ENCODE measurements at regions not wholly inside any gene's neighbourhood (a gene's known extent, or its start where the extent isn't known, plus 50 kb on each side); places are given as distances from the start of the nearest gene placed in this dataset.

- POLR2A ChIA-PET, result no interaction called here
These were observed 75.0 kb upstream of the SHANK2 start for GRCh38 chr11:71327156-71328085.

More at GRCh38 chr11:71327156-71328085, 75.0 kb upstream of the SHANK2 start:
- no peak overlapping the region for H2AFZ ChIP-seq (ENCODE audit: insufficient read depth, low read depth, low read length, poor library complexity, severe bottlenecking)
- H3K9ac ChIP-seq (ENCODE audit: low read length), result no peak overlapping the region
- no peak overlapping the region for H3K4me2 ChIP-seq (replicated peaks; ENCODE audit: low read depth, low read length, poor library complexity, severe bottlenecking)
- CTCF ChIA-PET, result no interaction called here
- TF ChIP-seq CTCF (IDR thresholded peaks at IDR 0.05) (no peak), EZH2 (IDR thresholded peaks at IDR 0.05; ENCODE audit: borderline replicate concordance, insufficient read depth, low read depth, low read length, poor library complexity, severe bottlenecking) (no peak)
- Mint-ChIP-seq H3K27me3 (peaks cover 15% of the 10 kb centered on the region), H3K27ac (no peak overlapping the region), H3K9me3 (ENCODE audit: insufficient read depth) (no peaks in the 10 kb centered on the region), H3K4me1 (no peaks in the 10 kb centered on the region), H3K4me3 (no peak overlapping the region)
- ATAC-seq (ENCODE audit: low read depth) (no peak), DNase-seq (no peak)
- no peak overlapping the region for H3K4me3 ChIP-seq (ENCODE audit: control extremely low read depth in 1 of 5, extremely low read depth in 1 of 5, insufficient read depth in 1 of 5, low read depth in 2 of 5, low read length in 4 of 5)
- intact Hi-C loops (cut with micrococcal nuclease), result no loop called here
- WGBS (ENCODE audit: insufficient coverage), result 84% methylated on average over 18 of the region's 20 CpGs
- no peaks in the 10 kb centered on the region for H3K36me3 ChIP-seq (replicated peaks in 1 of 2; ENCODE audit: control extremely low read depth in 1 of 2, control insufficient read depth in 1 of 2, extremely low read depth in 1 of 2, insufficient read depth in 2 of 2, low read length in 1 of 2)
- peaks cover 0 to 6% (median 0%) of the 10 kb centered on the region in 4 experiments for H3K27me3 ChIP-seq (replicated peaks in 1 of 4; ENCODE audit: control extremely low read depth in 1 of 4, control insufficient read depth in 3 of 4, insufficient read depth in 4 of 4, low read length in 3 of 4)
- H3K9me3 ChIP-seq (ENCODE audit: control extremely low read depth in 1 of 3, control insufficient read depth in 2 of 3, insufficient read depth in 1 of 3, low read length in 2 of 3), result peaks cover 0 to 12% (median 0%) of the 10 kb centered on the region in 3 donors
- H3K4me1 ChIP-seq (ENCODE audit: control insufficient read depth in 2 of 2, insufficient read depth in 2 of 2, low read length in 2 of 2), result no peaks in the 10 kb centered on the region
- no peaks in the 10 kb centered on the region for H4K20me1 ChIP-seq (ENCODE audit: control insufficient read depth, insufficient read depth, low read length, poor library complexity, severe bottlenecking)
- no peak overlapping the region for H3K27ac ChIP-seq (ENCODE audit: low read length in 2 of 2)
- no peaks in the 10 kb centered on the region for H3K79me2 ChIP-seq (ENCODE audit: control insufficient read depth, insufficient read depth, low read length)

Measured in B cell (primary cell).